ENCODE measurements at regions not wholly inside any gene's neighbourhood (a gene's known extent, or its start where the extent isn't known, plus 50 kb on each side); places are given as distances from the start of the nearest gene placed in this dataset.

DNA sequence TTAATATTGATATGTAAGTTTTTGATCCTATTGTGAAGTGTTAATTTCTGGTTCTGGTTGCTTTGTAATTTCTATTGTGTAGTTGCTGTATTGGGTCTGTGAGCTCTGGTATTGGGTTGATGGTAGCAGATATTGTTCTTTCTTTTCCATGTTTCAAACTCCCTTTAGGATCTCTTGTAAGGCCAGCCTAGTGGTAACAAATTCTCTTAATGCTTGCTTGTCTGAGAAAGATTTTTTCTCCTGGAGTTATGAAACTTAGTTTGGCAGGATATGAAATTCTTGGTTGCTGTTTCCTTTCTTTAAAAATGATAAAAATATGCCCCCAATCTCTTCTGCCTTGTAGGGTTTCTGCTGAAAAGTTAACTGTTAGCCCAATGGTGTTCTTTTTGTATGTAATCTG, 268.6 kb upstream of the PLSCR5 start:
- Histone ChIP-seq H3K18ac (ENCODE audit: low read length) (no peak overlapping the region), H3K27ac (ENCODE audit: low read depth, low read length) (no peak overlapping the region), H2BK120ac (ENCODE audit: insufficient read depth, low read length, poor library complexity) (no peak overlapping the region), H3K4me1 (ENCODE audit: control insufficient read depth in 1 of 2, insufficient read depth in 2 of 2, low read length in 2 of 2) (no peaks in the 10 kb centered on the region), H2AK5ac (ENCODE audit: low read length) (no peak overlapping the region), H2AFZ (ENCODE audit: insufficient read depth, low read length, poor library complexity) (no peak overlapping the region), H2BK5ac (ENCODE audit: low read depth, low read length, poor library complexity) (no peak overlapping the region), H3K14ac (ENCODE audit: low read length) (no peak overlapping the region), H3K9me3 (ENCODE audit: insufficient read depth, low read depth, low read length) (peaks cover 2% of the 10 kb centered on the region), H3K79me1 (ENCODE audit: low read length) (no peaks in the 10 kb centered on the region), H3K27me3 (ENCODE audit: insufficient read depth, low read length) (no peaks in the 10 kb centered on the region), H2BK12ac (ENCODE audit: low read length) (no peak overlapping the region), H3K36me3 (ENCODE audit: control insufficient read depth in 1 of 2, insufficient read depth in 2 of 2, low read length in 2 of 2) (no peaks in the 10 kb centered on the region), H3K4me2 (ENCODE audit: low read length) (no peak overlapping the region), H4K91ac (ENCODE audit: low read depth, low read length) (no peak overlapping the region), H3K79me2 (ENCODE audit: control insufficient read depth, insufficient read depth, low read length, poor library complexity) (no peaks in the 10 kb centered on the region), H4K8ac (ENCODE audit: low read depth, low read length) (no peak overlapping the region), H3K4me3 (ENCODE audit: low read depth, low read length) (no peak overlapping the region), H3K23ac (ENCODE audit: low read length) (no peak overlapping the region), H4K12ac (ENCODE audit: low read depth, low read length) (no peak overlapping the region), H3K4ac (ENCODE audit: low read depth, low read length) (no peak overlapping the region), H3K9ac (ENCODE audit: low read length) (no peak overlapping the region)
- DNase-seq = no peak

DNA sequence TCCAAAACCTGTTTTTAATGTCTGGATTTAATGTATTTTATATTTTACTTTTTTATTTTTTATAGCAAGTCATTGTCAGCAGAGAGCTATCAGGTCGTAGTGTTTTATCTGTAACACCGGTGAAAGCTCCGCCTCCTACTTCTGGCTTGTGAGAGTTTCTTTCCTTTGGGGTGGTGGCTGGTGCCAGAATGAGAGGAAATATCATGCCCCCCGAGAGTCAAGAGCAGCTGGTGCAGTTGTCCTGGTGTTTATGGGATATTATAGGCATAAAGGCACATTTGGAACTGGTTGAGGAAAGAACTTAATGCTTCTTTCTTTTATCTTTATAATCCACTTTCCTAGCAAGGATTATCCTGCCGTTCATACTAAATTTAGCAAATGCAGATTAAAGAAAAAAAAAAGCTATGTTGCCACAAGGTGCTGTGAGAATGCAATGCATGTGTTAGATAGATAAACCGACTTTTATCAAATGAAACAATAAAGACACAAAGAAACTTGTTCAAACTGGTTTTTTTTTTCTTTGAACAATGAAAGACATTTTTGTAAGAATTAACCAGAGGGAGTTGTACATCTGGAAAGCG, 260.1 kb upstream of the PLSCR5 start:
- no peak overlapping the region for H3K23ac ChIP-seq (ENCODE audit: low read length)
- no peak overlapping the region for H2AFZ ChIP-seq (ENCODE audit: insufficient read depth, low read length, poor library complexity)
- WGBS (ENCODE audit: extremely low coverage, insufficient coverage, insufficient read length) = no CpG with 5 or more reads among the region's 7 CpGs
- H3K79me2 ChIP-seq (ENCODE audit: control insufficient read depth, insufficient read depth, low read length, poor library complexity) = no peaks in the 10 kb centered on the region
- no peak overlapping the region for H2AK5ac ChIP-seq (ENCODE audit: low read length)
- no peak overlapping the region for H3K4me3 ChIP-seq (ENCODE audit: low read depth, low read length)
- H3K79me1 ChIP-seq (ENCODE audit: low read length) = no peaks in the 10 kb centered on the region
- H2BK120ac ChIP-seq (ENCODE audit: insufficient read depth, low read length, poor library complexity) = no peak overlapping the region
- H3K27me3 ChIP-seq (ENCODE audit: insufficient read depth, low read length) = no peaks in the 10 kb centered on the region
- no peak overlapping the region for H3K4ac ChIP-seq (ENCODE audit: low read depth, low read length)
- H4K91ac ChIP-seq (ENCODE audit: low read depth, low read length) = no peak overlapping the region
- H4K12ac ChIP-seq (ENCODE audit: low read depth, low read length) = no peak overlapping the region
- no peak overlapping the region for H3K27ac ChIP-seq (ENCODE audit: low read depth, low read length)
- no peaks in the 10 kb centered on the region for H3K4me1 ChIP-seq (ENCODE audit: control insufficient read depth in 1 of 2, insufficient read depth in 2 of 2, low read length in 2 of 2)
- no peak overlapping the region for H2BK5ac ChIP-seq (ENCODE audit: low read depth, low read length, poor library complexity)
- no peak overlapping the region for H3K18ac ChIP-seq (ENCODE audit: low read length)
- no peak overlapping the region for H2BK12ac ChIP-seq (ENCODE audit: low read length)
- no peak overlapping the region for H3K9ac ChIP-seq (ENCODE audit: low read length)
- no peaks in the 10 kb centered on the region for H3K36me3 ChIP-seq (ENCODE audit: control insufficient read depth in 1 of 2, insufficient read depth in 2 of 2, low read length in 2 of 2)
- H3K9me3 ChIP-seq (ENCODE audit: insufficient read depth, low read depth, low read length) = no peaks in the 10 kb centered on the region
- H3K14ac ChIP-seq (ENCODE audit: low read length) = no peak overlapping the region
- no peak overlapping the region for H4K8ac ChIP-seq (ENCODE audit: low read depth, low read length)
- DNase-seq = no peak
- no peak overlapping the region for H3K4me2 ChIP-seq (ENCODE audit: low read length)

DNA sequence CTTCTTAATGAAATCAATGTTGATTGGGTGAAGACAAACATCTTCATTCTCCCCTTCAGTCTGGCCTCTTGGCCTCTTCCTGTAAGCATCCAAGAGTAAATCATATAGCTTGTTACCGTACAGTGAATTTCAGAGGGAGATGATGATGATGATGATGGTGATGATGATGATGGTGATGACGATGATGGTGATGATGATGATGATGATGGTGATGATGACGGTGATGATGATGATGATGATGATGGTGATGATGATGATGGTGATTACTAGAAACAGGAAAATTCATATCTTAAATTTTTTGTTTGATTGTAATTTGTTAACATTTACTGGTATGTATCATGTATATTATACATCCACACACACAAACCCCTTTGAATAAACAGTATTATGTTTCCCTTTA, 256.1 kb upstream of the PLSCR5 start:
- no peak for DNase-seq
- H3K14ac ChIP-seq (ENCODE audit: low read length) = no peak overlapping the region
- no peak overlapping the region for H3K23ac ChIP-seq (ENCODE audit: low read length)
- no peaks in the 10 kb centered on the region for H3K79me1 ChIP-seq (ENCODE audit: low read length)
- H3K27me3 ChIP-seq (ENCODE audit: insufficient read depth, low read length) = no peaks in the 10 kb centered on the region
- no peak overlapping the region for H2BK12ac ChIP-seq (ENCODE audit: low read length)
- no peak overlapping the region for H3K4me2 ChIP-seq (ENCODE audit: low read length)
- no peaks in the 10 kb centered on the region for H3K9me3 ChIP-seq (ENCODE audit: insufficient read depth, low read depth, low read length)
- H4K91ac ChIP-seq (ENCODE audit: low read depth, low read length) = no peak overlapping the region
- WGBS (ENCODE audit: extremely low coverage, insufficient coverage, insufficient read length) = 100% methylated on average over 1 of the region's 3 CpGs
- no peak overlapping the region for H3K27ac ChIP-seq (ENCODE audit: low read depth, low read length)
- no peak overlapping the region for H3K18ac ChIP-seq (ENCODE audit: low read length)
- no peak overlapping the region for H3K9ac ChIP-seq (ENCODE audit: low read length)
- H2BK120ac ChIP-seq (ENCODE audit: insufficient read depth, low read length, poor library complexity) = no peak overlapping the region
- no peak overlapping the region for H3K4ac ChIP-seq (ENCODE audit: low read depth, low read length)
- H2BK5ac ChIP-seq (ENCODE audit: low read depth, low read length, poor library complexity) = no peak overlapping the region
- no peak overlapping the region for H4K12ac ChIP-seq (ENCODE audit: low read depth, low read length)
- no peaks in the 10 kb centered on the region for H3K79me2 ChIP-seq (ENCODE audit: control insufficient read depth, insufficient read depth, low read length, poor library complexity)
- H2AFZ ChIP-seq (ENCODE audit: insufficient read depth, low read length, poor library complexity) = no peak overlapping the region
- H2AK5ac ChIP-seq (ENCODE audit: low read length) = no peak overlapping the region
- no peak overlapping the region for H3K4me3 ChIP-seq (ENCODE audit: low read depth, low read length)
- no peaks in the 10 kb centered on the region for H3K4me1 ChIP-seq (ENCODE audit: control insufficient read depth in 1 of 2, insufficient read depth in 2 of 2, low read length in 2 of 2)
- H4K8ac ChIP-seq (ENCODE audit: low read depth, low read length) = no peak overlapping the region
- H3K36me3 ChIP-seq (ENCODE audit: control insufficient read depth in 1 of 2, insufficient read depth in 2 of 2, low read length in 2 of 2) = no peaks in the 10 kb centered on the region

DNA sequence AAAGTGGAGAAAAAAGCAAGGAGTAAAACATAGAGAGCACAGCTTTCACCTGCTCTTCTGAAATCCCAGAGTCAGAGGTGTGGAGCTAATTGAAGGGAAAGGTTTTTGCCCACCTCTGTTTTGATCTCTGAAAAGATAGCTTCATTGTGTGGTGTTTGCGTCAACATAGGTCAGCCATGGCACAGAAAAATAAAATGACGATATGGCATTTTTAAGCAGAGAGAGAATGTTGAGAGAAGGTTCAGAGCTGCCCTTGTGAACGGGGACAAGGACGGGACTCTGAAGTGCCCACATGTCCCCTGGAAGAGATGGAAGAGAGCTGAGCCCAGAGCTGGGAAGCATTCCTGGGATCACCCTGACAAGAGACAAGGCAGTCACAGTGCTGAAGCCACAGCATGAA, 249.4 kb upstream of the PLSCR5 start:
- no peaks in the 10 kb centered on the region for H3K4me1 ChIP-seq (ENCODE audit: control insufficient read depth in 1 of 2, insufficient read depth in 2 of 2, low read length in 2 of 2)
- H2BK5ac ChIP-seq (ENCODE audit: low read depth, low read length, poor library complexity) = no peak overlapping the region
- no peaks in the 10 kb centered on the region for H3K9me3 ChIP-seq (ENCODE audit: insufficient read depth, low read depth, low read length)
- no peaks in the 10 kb centered on the region for H3K36me3 ChIP-seq (ENCODE audit: control insufficient read depth in 1 of 2, insufficient read depth in 2 of 2, low read length in 2 of 2)
- no peak overlapping the region for H2AFZ ChIP-seq (ENCODE audit: insufficient read depth, low read length, poor library complexity)
- no CpG with 5 or more reads among the region's 4 CpGs for WGBS (ENCODE audit: extremely low coverage, insufficient coverage, insufficient read length)
- H3K18ac ChIP-seq (ENCODE audit: low read length) = no peak overlapping the region
- no peak overlapping the region for H3K4me2 ChIP-seq (ENCODE audit: low read length)
- H4K12ac ChIP-seq (ENCODE audit: low read depth, low read length) = no peak overlapping the region
- no peaks in the 10 kb centered on the region for H3K79me1 ChIP-seq (ENCODE audit: low read length)
- no peak for DNase-seq
- no peak overlapping the region for H3K9ac ChIP-seq (ENCODE audit: low read length)
- H4K91ac ChIP-seq (ENCODE audit: low read depth, low read length) = no peak overlapping the region
- H3K27ac ChIP-seq (ENCODE audit: low read depth, low read length) = no peak overlapping the region
- H3K23ac ChIP-seq (ENCODE audit: low read length) = no peak overlapping the region
- H2BK120ac ChIP-seq (ENCODE audit: insufficient read depth, low read length, poor library complexity) = no peak overlapping the region
- no peaks in the 10 kb centered on the region for H3K79me2 ChIP-seq (ENCODE audit: control insufficient read depth, insufficient read depth, low read length, poor library complexity)
- no peaks in the 10 kb centered on the region for H3K27me3 ChIP-seq (ENCODE audit: insufficient read depth, low read length)
- no peak overlapping the region for H2AK5ac ChIP-seq (ENCODE audit: low read length)
- no peak overlapping the region for H2BK12ac ChIP-seq (ENCODE audit: low read length)
- no peak overlapping the region for H3K14ac ChIP-seq (ENCODE audit: low read length)
- H4K8ac ChIP-seq (ENCODE audit: low read depth, low read length) = no peak overlapping the region
- no peak overlapping the region for H3K4ac ChIP-seq (ENCODE audit: low read depth, low read length)
- no peak overlapping the region for H3K4me3 ChIP-seq (ENCODE audit: low read depth, low read length)
